Activated T-cell treated with anti-CD3 and anti-CD28 coated beads, Interleukin-2, amount 50 U/mL, for 24 hours (primary cell): ENCODE measurements at regions not wholly inside any gene's neighbourhood (a gene's known extent, or its start where the extent isn't known, plus 50 kb on each side); places are given as distances from the start of the nearest gene placed in this dataset.
A peak's percentile ranks its signal among the peaks of the same experiment; 100 is the strongest.

Source experiments
- DNase-seq: peaks from one replicate; pipeline ENCODE4 v3.0.0-alpha.2; 2020
- H3K27ac Mint-ChIP-seq: 2 replicates; pipeline ENCODE4 v1.8.0; 2020; ENCODE audit warnings: mild to moderate bottlenecking, mixed read lengths
- H3K27me3 Mint-ChIP-seq: 2 replicates; pipeline ENCODE4 v1.8.0; 2020; ENCODE audit warnings: mixed read lengths
- H3K36me3 Mint-ChIP-seq: 2 replicates; pipeline ENCODE4 v1.8.0; 2020; ENCODE audit warnings: low read depth, mixed read lengths
- H3K4me1 Mint-ChIP-seq: 2 replicates; pipeline ENCODE4 v1.8.0; 2020; ENCODE audit warnings: low read depth, mixed read lengths
- H3K4me3 Mint-ChIP-seq: 2 replicates; pipeline ENCODE4 v1.8.0; 2020; ENCODE audit warnings: mild to moderate bottlenecking, moderate library complexity, mixed read lengths
- H3K9me3 Mint-ChIP-seq: 2 replicates; pipeline ENCODE4 v1.8.0; 2020; ENCODE audit warnings: mixed read lengths

DNA sequence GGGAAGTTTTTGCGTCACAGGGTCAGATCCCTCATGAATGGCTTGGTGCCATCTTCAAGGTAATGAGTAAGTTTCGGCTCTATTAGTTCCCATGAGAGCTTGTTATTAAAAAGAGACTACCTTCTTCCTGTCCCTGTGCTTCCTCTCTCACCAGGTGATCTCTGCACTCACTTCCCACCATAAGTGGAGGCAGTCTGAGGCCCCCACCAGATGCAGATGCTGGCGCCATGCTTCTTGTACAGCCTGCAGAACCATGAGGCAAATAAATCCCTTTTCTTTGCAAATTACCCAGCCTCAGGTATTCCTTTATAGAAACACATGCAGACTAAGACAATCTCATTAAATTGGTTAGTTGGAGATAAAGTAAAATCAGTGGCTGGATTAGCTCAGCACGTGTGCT is 75.6 kb upstream of the RFC3 start:
- Mint-ChIP-seq H3K36me3 (no peaks in the 10 kb centered on the region), H3K27ac (no peak overlapping the region), H3K9me3 (no peaks in the 10 kb centered on the region), H3K4me1 (peaks cover 20% of the 10 kb centered on the region), H3K4me3 (no peak overlapping the region), H3K27me3 (peaks cover 5% of the 10 kb centered on the region)
- DNase-seq, result no peak

DNA sequence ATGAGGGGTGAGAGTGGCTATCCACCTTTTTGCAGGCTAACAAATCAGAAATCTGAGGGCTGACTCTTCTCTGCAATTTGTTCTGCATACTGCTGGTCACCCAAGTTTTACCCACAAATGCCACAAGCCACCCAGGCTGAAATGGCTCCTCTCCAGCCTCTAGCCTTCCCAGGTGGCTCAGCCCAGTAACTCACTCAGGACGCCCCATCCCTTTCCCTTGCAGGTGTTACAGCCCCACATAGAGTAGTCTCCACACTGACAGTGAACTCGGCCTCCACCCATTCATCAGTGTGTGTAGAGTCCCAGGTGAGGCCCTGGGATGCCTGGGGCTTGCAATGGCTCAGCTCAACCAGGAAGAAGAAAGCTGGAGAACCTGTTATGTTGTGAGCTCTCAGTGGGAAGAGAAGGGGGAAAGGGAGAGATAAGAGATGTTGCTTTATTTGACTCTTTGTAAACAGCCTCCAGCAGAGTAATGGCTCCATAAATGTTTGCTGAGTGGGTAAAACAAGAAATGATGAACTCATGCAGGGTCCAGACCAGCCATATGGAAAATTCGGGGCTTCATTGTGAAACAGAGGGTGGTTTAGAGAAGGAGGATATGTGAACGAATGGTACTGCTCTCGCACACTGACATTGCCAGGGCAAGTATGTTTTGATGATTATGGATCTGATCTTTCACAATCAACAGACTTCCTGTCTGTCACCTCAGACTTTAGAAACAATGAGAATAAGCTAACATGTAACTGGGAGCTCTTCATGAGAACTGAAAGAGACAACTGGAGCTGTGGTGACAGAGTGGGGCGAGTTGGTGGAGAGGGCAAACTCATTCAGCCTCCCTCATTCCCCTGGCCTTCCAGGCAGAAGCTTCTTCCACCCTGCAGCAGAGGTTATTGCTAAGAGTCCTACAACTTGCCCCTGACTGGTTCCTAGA is 74.2 kb upstream of the RFC3 start:
- H3K9me3 Mint-ChIP-seq, result peaks cover 2% of the 10 kb centered on the region
- H3K4me3 Mint-ChIP-seq, result no peak overlapping the region
- peaks cover 2% of the 10 kb centered on the region for H3K27me3 Mint-ChIP-seq
- H3K36me3 Mint-ChIP-seq, result no peaks in the 10 kb centered on the region
- peak overlapping the region; percentile 55 for H3K27ac Mint-ChIP-seq
- DNase-seq, result no peak
- peaks cover 20% of the 10 kb centered on the region for H3K4me1 Mint-ChIP-seq

DNA sequence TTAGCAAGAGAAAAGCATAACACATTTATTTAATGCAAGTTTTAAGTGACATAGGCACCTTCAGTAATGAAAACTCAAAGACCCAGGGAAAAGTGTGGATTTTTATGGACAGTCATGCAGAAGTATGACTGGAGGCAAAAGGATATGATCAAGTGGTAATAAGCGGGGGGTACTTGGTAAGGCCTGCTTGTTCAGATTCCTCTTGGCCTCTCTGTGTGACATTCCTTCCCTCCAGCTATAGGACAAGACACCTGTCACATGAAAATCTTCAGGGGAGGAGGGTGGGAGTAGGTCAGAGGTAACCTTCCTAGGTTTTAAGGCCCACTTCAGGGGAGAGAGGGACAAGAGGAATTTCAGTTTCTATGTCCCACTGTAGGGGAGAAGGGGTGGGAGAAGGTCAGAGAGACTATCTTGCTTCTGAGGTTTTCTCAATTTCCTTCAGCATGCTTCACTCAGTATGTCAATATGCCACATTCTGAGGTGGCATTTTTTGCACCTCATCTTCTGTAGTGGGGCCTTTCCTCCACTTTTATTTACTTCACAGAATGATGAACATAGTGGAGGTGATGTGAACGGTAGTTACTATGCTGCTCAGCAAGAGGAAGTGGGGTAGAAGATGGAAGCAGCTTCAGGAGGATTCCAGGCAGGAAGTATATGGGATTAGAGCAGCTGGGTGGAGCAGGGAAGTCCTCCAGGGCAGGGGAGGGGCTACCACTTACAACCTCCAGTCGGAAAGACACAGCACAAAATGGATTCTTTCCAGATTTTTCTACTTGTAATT is 73.2 kb upstream of the RFC3 start:
- no peak for DNase-seq
- H3K4me1 Mint-ChIP-seq, result peaks cover 20% of the 10 kb centered on the region
- H3K27me3 Mint-ChIP-seq, result peaks cover 2% of the 10 kb centered on the region
- H3K4me3 Mint-ChIP-seq, result no peak overlapping the region
- H3K9me3 Mint-ChIP-seq, result peaks cover 2% of the 10 kb centered on the region
- H3K36me3 Mint-ChIP-seq, result no peaks in the 10 kb centered on the region
- peak overlapping the region; percentile 55 for H3K27ac Mint-ChIP-seq

DNA sequence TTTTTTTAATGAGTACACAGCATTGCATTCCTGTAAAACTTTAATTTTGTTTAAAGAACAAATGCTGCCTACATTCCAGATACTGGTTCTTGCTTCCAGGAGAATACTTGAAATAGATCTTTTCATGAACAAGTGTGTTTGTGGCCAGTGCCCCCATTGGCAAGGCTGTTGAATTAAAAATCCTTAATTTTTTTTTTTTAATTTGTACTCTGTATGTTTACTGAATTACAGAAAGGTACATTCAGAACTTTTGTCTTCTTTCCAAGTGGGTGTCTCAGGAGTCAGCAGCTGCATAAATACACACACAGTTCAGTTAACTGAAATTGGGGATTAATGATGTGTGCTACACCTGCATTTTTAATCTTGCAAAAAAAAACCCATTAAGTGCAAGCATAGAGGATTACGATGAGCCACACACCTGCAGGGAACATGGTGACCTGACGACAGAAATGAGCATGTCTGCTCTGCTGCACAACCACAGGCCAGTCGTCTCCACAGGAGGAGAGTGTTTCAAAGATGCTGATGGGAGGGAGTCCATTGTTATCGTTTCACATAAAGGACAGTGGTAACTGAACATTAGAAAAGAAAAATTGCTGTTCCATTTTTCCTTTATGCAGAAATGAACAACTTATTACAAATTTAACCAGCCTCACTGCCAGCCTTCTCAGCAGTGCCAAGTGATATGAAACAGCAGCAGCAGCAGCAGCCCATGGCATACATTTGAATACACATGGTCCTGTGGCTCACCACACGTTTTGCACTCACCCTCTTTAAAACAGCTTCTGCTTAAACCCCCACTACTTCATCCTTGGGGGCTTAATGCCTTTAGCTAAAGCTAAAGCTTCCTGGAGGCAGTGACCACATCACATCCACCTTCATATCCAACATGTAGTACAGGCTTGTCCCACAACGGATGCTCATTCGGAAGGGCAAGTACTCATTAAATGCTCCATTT is 72.3 kb upstream of the RFC3 start:
- peaks cover 2% of the 10 kb centered on the region for H3K9me3 Mint-ChIP-seq
- H3K4me3 Mint-ChIP-seq, result no peak overlapping the region
- peaks cover 2% of the 10 kb centered on the region for H3K27me3 Mint-ChIP-seq
- no peak for DNase-seq
- peaks cover 20% of the 10 kb centered on the region for H3K4me1 Mint-ChIP-seq
- H3K27ac Mint-ChIP-seq, result no peak overlapping the region
- no peaks in the 10 kb centered on the region for H3K36me3 Mint-ChIP-seq

DNA sequence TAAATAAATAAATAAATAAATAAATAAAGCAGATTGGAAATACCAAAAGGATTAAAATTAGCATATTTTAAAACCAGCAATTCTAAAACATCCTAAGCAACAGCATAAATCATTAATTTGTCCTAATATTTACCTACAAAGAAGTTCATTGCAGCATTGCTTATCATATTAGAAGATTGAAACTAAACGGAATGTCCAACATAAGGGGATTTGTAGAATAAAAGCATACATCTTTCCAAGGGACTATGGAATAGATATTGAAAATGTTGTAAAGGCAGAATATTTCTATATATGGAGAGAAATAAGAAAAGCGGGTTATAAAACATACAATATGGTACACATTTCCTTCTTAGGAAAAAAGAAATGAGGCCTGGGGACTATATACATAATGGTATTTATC is 71.1 kb upstream of the RFC3 start:
- no peak for DNase-seq
- no peak overlapping the region for H3K4me3 Mint-ChIP-seq
- H3K9me3 Mint-ChIP-seq, result peaks cover 2% of the 10 kb centered on the region
- peaks cover 20% of the 10 kb centered on the region for H3K4me1 Mint-ChIP-seq
- H3K27ac Mint-ChIP-seq, result no peak overlapping the region
- H3K27me3 Mint-ChIP-seq, result peaks cover 2% of the 10 kb centered on the region
- no peaks in the 10 kb centered on the region for H3K36me3 Mint-ChIP-seq

DNA sequence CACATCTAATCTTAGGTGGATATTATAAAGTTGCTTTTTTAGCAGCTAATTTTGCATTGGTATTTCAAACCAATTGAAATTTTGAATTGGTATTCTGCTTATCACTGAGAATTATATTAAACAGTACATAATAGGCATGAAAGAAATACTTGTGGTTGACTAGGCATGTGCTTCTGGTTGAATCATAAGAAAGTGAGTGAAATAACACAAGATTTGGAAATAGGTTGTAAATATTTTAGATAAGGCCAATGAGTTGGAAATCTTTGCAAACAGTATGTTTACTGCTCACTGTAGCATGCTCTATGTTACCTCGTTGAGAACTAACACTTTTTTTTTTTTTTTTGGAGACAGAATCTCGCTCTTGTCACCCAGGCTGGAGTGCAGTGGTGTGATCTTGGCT is 66.8 kb upstream of the RFC3 start:
- DNase-seq, result no peak
- peaks cover 9% of the 10 kb centered on the region for H3K27me3 Mint-ChIP-seq
- no peaks in the 10 kb centered on the region for H3K36me3 Mint-ChIP-seq

DNA sequence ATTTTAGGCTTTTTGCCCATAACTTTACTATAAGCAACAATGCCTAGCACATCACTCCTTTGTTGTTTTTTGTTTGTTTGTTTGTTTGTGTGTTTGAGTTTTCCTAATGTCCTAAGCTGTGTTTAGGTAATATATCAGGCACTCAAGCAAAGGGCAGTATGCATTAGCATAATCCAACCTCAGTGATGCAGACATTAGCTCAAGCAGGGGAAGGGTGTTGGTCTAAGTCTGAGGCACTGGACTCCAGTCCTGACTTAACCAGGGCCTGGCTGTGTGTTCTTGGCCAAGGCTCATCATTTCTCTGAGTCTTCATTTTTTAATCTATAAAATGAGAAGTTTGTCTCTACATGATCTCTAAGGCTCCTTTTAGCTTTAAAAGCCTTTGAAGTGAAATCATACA is 65.9 kb upstream of the RFC3 start:
- Mint-ChIP-seq H3K27me3 (peaks cover 11% of the 10 kb centered on the region), H3K4me3 (no peak overlapping the region), H3K4me1 (peaks cover 3% of the 10 kb centered on the region), H3K27ac (no peak overlapping the region), H3K36me3 (no peaks in the 10 kb centered on the region), H3K9me3 (peaks cover 2% of the 10 kb centered on the region)
- no peak for DNase-seq

More for the DNA sequence above, 66.8 kb upstream of the RFC3 start:
- Mint-ChIP-seq H3K9me3 (peaks cover 2% of the 10 kb centered on the region), H3K27ac (no peak overlapping the region), H3K4me1 (peaks cover 3% of the 10 kb centered on the region), H3K4me3 (no peak overlapping the region)

DNA sequence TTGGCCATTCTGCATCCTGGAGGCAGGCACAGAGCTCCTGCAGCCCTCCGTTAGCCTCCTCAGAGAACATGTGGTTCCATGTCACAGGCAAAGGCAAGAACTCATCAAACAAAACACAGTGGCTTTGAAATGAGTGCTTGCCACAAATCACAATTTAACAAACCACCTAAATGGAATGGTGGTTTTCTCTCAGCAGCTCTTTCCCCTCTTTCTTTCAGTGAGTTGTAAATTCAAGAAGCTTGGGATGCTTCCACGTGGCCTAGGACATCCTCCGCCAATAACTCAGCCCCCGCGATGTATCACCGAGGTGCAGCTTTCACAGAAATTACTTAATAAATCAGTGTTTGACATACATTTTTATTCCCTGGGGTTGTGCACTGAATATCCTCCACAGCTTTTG is 65.4 kb upstream of the RFC3 start:
- no peaks in the 10 kb centered on the region for H3K36me3 Mint-ChIP-seq
- no peak overlapping the region for H3K27ac Mint-ChIP-seq
- H3K4me1 Mint-ChIP-seq, result peaks cover 3% of the 10 kb centered on the region
- H3K4me3 Mint-ChIP-seq, result no peak overlapping the region
- DNase-seq, result no peak
- H3K27me3 Mint-ChIP-seq, result peaks cover 12% of the 10 kb centered on the region
- peaks cover 2% of the 10 kb centered on the region for H3K9me3 Mint-ChIP-seq

DNA sequence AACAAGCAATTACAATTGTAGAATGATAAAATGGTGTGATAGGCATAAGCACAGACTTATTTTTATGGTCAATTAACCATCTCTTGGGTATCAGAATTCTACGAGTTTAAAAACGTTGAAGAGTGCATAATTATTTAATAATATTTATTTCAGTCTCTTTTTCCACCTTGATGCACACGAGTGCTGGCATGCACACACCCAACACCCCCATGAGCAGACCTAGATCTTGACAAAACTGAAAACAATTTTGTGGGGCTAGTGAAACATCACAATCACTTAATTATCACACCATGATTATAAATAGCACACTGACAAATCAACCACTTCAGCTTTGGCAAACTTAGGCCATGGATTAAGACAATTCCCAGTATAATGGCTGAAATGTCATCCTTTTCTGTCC is 61.0 kb upstream of the RFC3 start:
- Mint-ChIP-seq H3K27me3 (peaks cover 12% of the 10 kb centered on the region), H3K27ac (no peak overlapping the region), H3K36me3 (no peaks in the 10 kb centered on the region), H3K4me1 (peaks cover 3% of the 10 kb centered on the region), H3K9me3 (no peaks in the 10 kb centered on the region), H3K4me3 (no peak overlapping the region)
- no peak for DNase-seq

DNA sequence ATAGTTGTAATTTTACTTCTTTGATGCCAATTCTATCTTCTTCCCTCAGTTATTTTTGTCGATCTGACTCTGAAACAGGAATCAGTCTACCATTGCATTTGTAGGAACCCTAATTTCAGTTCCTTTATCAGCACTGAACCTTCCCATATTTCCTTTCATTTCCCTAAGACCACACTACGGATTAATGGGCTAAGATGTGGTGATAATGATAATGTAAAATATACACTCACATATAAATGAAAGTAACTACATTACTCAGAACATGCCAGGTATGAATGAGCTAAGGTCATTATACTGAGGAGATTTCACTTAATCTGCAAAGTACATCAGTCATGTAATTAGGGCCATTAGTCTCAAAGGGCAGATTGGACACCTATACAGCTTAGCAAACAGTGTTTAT is 60.2 kb upstream of the RFC3 start:
- Mint-ChIP-seq H3K4me3 (no peak overlapping the region), H3K27ac (no peak overlapping the region), H3K9me3 (no peaks in the 10 kb centered on the region), H3K4me1 (peaks cover 2% of the 10 kb centered on the region), H3K36me3 (no peaks in the 10 kb centered on the region), H3K27me3 (peaks cover 8% of the 10 kb centered on the region)
- no peak for DNase-seq

DNA sequence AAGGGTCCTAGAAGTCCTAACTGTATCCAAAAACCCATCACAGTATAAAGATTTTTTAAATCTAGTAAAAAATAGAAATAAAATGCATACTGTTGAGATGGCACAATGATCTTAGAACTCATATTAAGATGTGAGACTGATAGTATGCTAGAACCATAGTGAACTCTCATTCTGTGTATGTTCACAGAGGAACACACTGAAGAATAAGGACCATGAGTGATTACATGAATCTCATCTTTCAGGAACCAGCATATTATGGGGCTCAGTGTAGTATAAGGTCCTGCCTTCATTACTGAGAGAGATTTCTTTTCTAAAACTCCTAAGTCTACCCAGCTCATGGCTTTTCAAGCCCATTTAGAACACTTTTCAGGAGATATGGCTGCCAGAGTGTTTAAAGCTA is 59.8 kb upstream of the RFC3 start:
- Mint-ChIP-seq H3K4me1 (no peaks in the 10 kb centered on the region), H3K27me3 (peaks cover 9% of the 10 kb centered on the region), H3K9me3 (no peaks in the 10 kb centered on the region), H3K27ac (no peak overlapping the region), H3K4me3 (no peak overlapping the region), H3K36me3 (no peaks in the 10 kb centered on the region)
- no peak for DNase-seq

DNA sequence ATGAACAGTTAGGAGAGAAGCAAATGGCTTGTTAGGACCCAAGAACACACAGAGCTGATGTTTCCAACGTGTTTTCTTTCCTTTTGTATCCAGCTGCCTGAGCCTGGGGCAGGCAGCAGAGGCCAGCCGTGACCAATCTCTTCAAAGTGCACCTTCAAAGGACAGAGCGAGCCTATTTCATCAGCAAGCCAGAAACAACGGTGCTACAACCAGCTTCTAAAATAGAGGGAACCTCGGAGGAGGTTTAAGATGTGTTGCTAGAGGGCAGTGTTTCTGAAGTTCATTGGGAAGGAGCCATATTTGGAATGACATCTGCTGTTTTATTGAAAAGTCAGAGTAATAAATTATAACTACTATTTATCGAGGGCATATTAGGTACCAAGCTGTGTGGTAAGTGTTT is 56.2 kb upstream of the RFC3 start:
- no peaks in the 10 kb centered on the region for H3K4me1 Mint-ChIP-seq
- H3K27ac Mint-ChIP-seq, result no peak overlapping the region
- peaks cover 10% of the 10 kb centered on the region for H3K27me3 Mint-ChIP-seq
- DNase-seq, result no peak
- H3K36me3 Mint-ChIP-seq, result no peaks in the 10 kb centered on the region
- H3K4me3 Mint-ChIP-seq, result no peak overlapping the region
- no peaks in the 10 kb centered on the region for H3K9me3 Mint-ChIP-seq

DNA sequence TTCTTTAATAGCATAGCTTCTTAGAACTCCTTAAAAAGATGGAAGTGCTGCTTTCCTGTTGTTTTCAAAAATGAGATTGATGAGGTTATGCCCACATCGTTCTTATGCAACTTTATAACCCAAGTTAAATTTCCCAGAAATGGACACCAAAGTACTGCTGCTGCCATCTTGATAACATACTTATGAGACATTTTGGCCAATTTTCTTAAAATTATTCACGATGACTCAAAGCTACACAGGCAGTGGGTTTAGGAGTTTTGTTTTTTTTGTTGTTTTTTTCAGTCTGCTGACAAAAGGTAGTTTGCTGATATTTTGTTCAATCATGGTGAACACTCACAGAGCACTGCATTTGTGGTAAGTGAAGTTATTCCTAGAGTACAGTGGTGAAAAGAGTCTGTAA is 54.9 kb upstream of the RFC3 start:
- peaks cover 14% of the 10 kb centered on the region for H3K27me3 Mint-ChIP-seq
- no peak for DNase-seq
- H3K27ac Mint-ChIP-seq, result no peak overlapping the region
- H3K9me3 Mint-ChIP-seq, result no peaks in the 10 kb centered on the region
- no peak overlapping the region for H3K4me3 Mint-ChIP-seq
- H3K4me1 Mint-ChIP-seq, result no peaks in the 10 kb centered on the region
- H3K36me3 Mint-ChIP-seq, result no peaks in the 10 kb centered on the region

DNA sequence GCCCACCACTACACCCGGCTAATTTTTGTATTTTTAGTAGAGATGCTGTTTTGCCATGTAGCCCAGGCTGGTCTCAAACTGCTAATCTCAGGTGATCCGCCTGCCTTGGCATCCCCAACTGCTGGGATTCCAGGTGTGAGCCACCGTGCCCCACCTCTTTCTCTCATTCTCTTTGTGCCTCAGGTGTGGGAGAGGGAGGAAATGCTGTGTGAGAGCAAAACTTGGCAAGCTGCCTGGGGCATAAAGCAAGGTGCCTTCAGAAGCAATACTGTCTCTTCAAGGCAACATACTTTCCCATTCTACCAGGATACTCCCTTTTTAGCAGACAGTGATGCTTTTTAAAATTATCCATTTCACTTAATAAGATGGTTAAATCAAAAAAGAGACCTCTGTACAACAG is 53.2 kb upstream of the RFC3 start:
- no peaks in the 10 kb centered on the region for H3K4me1 Mint-ChIP-seq
- no peak for DNase-seq
- H3K27me3 Mint-ChIP-seq, result peaks cover 20% of the 10 kb centered on the region
- H3K27ac Mint-ChIP-seq, result no peak overlapping the region
- no peaks in the 10 kb centered on the region for H3K36me3 Mint-ChIP-seq
- no peaks in the 10 kb centered on the region for H3K9me3 Mint-ChIP-seq
- no peak overlapping the region for H3K4me3 Mint-ChIP-seq
